ENCODE measurements at regions not wholly inside any gene's neighbourhood (a gene's known extent, or its start where the extent isn't known, plus 50 kb on each side); places are given as distances from the start of the nearest gene placed in this dataset.

- TF ChIP-seq CTCF (IDR thresholded peaks at IDR 0.05 in 4 of 5, conservative IDR thresholded peaks at IDR 0.05 in 1 of 5): no peak
- TF ChIP-seq POLR2A (IDR thresholded peaks at IDR 0.05): no peak
Observed at GRCh38 chr11:96465512-96465911, 75.7 kb downstream of the JRKL start.

Data from gastrocnemius medialis (tissue), 4 donors.